ES-I3 (cell line): ENCODE measurements at regions not wholly inside any gene's neighbourhood (a gene's known extent, or its start where the extent isn't known, plus 50 kb on each side); places are given as distances from the start of the nearest gene placed in this dataset.
"Not testable (repeated sequence)": the region's sequence is repeated elsewhere in the genome, so short reads cannot be mapped to it uniquely, and the experiment has no call there.

Experiments
- H3K36me3 ChIP-seq: 2 replicates; pipeline ENCODE4 v1.6.1; 2013; ENCODE audit warnings: mild to moderate bottlenecking, low read length, control low read depth, moderate library complexity; ENCODE audit not compliant: insufficient read depth
- H3K4me1 ChIP-seq: 2 replicates; pipeline ENCODE4 v1.6.1; 2013; ENCODE audit warnings: mild to moderate bottlenecking, control low read depth, low read length; ENCODE audit not compliant: insufficient read depth
- H3K9ac ChIP-seq: 2 replicates; pipeline ENCODE4 v1.6.1; 2013; ENCODE audit warnings: low read depth, mild to moderate bottlenecking, low read length, moderate library complexity
- H3K9me3 ChIP-seq: 2 replicates; pipeline ENCODE4 v1.6.1; 2013; ENCODE audit warnings: mild to moderate bottlenecking, low read length, moderate library complexity; ENCODE audit not compliant: control insufficient read depth, insufficient read depth

DNA sequence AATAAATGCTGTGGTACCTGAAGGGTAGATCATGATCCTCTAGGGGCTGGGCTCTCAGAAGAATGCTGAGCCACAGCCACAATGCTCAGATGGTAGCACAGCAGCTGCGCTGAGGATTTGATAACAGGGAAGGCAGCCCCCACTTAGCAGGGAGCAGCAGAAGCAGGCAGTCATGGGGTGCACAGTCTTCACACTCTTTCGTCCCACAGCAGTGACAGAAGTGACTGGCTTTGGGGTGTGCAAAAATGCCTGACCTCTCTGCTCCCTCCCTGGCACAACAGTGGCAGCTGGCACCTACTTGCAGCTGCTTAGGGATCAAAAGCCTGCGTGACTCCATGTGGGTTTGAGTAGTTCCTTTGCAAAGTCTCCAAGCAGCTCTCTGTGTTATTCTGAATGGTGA, 1349.8 kb upstream of the RAG2 start:
- Histone ChIP-seq H3K4me1 (no peaks in the 10 kb centered on the region), H3K36me3 (no peaks in the 10 kb centered on the region), H3K9ac (no peak overlapping the region), H3K9me3 (no peaks in the 10 kb centered on the region; the same call in none of the 2 replicates)

GRCh38 chr11:37946155-37946766, 1348.2 kb upstream of the RAG2 start:
- Histone ChIP-seq H3K36me3 (no peaks in the 10 kb centered on the region), H3K9ac (no peak overlapping the region), H3K4me1 (no peaks in the 10 kb centered on the region), H3K9me3 (no peaks in the 10 kb centered on the region; the same call in none of the 2 replicates)

DNA sequence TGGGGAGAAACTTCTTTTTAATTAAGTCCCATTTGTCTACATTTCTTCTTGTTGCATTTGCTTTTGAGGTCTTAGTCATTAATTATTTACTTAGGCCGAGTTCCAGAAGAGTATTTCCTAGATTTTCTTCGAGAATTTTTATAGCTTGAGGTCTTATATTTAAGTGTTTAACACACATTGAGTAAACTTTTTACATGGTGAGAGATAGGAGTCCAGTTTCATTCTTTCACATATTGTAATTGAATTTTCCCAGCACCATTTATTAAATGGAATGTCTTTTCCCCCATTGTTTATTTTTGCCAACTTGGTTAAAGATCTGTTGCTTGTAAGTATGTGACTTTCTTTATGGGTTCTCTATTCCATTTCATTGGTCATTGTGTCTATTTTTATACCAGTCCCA, 1344.0 kb upstream of the RAG2 start:
- Histone ChIP-seq H3K36me3 (no peaks in the 10 kb centered on the region), H3K9ac (no peak overlapping the region), H3K9me3 (no peaks in the 10 kb centered on the region; the same call in none of the 2 replicates), H3K4me1 (no peaks in the 10 kb centered on the region)

- Histone ChIP-seq H3K9me3 (peaks cover 4% of the 10 kb centered on the region; the same call in 1 of the 2 replicates), H3K36me3 (no peaks in the 10 kb centered on the region), H3K4me1 (no peaks in the 10 kb centered on the region), H3K9ac (no peak overlapping the region)
Measured at GRCh38 chr11:37929100-37929653, 1331.1 kb upstream of the RAG2 start.

DNA sequence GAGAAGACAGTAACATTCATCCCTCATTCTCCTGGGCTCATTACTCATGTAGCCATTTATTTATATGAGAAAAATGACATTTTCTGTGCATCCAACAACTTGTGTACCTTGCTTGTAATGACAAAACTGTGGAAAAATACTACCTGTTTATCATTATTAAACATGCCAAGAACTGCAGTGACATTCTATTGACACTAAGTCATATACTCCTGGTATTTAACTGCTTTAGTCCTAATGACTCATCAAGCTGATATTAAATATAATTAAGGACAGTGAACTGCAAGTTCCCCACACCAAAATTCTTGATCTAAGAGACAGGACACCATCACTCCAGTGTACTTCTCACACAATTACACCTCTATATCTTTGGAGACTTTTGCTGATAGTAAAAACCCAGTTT, 1328.7 kb upstream of the RAG2 start:
- Histone ChIP-seq H3K4me1 (no peaks in the 10 kb centered on the region), H3K9me3 (no peaks in the 10 kb centered on the region; the same call in 1 of the 2 replicates), H3K36me3 (no peaks in the 10 kb centered on the region), H3K9ac (no peak overlapping the region)

GRCh38 chr11:37916331-37916730, 1318.3 kb upstream of the RAG2 start:
- Histone ChIP-seq H3K4me1 (no peaks in the 10 kb centered on the region; the same call in 1 of the 2 replicates), H3K9ac (no peak overlapping the region), H3K9me3 (no peaks in the 10 kb centered on the region), H3K36me3 (no peaks in the 10 kb centered on the region)

GRCh38 chr11:37914859-37915258, 1316.8 kb upstream of the RAG2 start:
- no peak overlapping the region for H3K9ac ChIP-seq
- H3K4me1 ChIP-seq = no peaks in the 10 kb centered on the region; the same call in 1 of the 2 replicates
- H3K36me3 ChIP-seq = no peaks in the 10 kb centered on the region
- H3K9me3 ChIP-seq = no peaks in the 10 kb centered on the region

DNA sequence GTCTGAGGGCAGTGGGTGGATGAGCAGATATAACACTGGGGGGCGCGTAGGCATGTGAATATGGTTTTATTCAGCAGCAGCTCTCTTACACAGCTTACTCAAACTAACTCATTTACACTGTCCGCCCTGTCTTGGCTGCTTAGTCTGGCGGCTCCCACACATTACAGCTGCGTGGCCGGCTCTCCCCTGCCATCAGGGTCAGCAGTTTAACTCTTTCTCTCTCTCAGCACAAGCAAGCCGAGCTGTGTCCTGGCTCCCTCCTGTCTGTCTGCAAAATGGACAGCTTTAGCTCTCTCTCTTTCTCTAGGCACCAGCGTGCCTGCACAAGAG, 1310.1 kb upstream of the RAG2 start:
- no peaks in the 10 kb centered on the region for H3K36me3 ChIP-seq
- H3K9me3 ChIP-seq = 0 out of 2 replicates have a peak, but pooled peaks cover 3% of the 10 kb centered on the region
- H3K4me1 ChIP-seq = no peaks in the 10 kb centered on the region
- H3K9ac ChIP-seq = no peak overlapping the region

GRCh38 chr11:37907436-37908218, 1309.6 kb upstream of the RAG2 start:
- H3K9me3 ChIP-seq = 0 out of 2 replicates have a peak, but pooled peaks cover 3% of the 10 kb centered on the region
- H3K9ac ChIP-seq = no peak overlapping the region
- no peaks in the 10 kb centered on the region for H3K4me1 ChIP-seq

DNA sequence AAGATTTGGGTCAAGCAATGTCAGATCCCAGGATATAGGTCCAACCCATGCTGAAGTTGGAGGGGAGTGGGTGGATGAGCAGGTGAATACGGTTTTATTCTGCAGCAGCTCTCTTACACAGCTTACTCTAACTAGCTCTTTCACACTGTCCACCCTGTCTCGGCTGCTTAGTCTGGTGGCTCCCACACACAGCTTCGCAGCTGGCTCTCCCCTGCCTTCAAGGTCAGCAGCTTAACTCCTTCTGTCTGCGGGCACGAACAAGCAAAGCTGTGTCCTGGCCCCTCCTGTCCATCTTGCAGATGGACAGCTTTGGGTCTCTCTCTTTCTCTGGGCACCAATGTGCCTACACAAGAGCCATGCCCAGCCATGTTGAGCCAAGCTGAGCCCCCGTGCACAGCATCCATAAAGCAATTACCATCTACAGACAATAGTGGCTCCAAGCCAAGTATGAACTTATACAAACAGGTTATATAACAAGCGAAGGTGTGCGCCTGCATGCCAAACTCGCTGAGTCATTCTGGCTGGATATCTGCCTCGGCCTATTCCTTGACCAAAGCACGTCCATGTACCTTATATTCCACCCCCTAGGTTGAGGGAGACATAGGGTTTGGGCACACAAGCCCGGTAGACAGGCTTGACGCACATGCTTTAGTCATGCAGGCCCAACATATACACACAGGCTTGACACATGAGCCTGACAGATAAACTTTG, 1307.8 kb upstream of the RAG2 start:
- Histone ChIP-seq H3K9me3 (0 out of 2 replicates have a peak, but pooled peaks cover 3% of the 10 kb centered on the region), H3K4me1 (no peaks in the 10 kb centered on the region), H3K36me3 (no peaks in the 10 kb centered on the region), H3K9ac (no peak overlapping the region)

More at GRCh38 chr11:37907436-37908218, 1309.6 kb upstream of the RAG2 start:
- no peaks in the 10 kb centered on the region for H3K36me3 ChIP-seq

DNA sequence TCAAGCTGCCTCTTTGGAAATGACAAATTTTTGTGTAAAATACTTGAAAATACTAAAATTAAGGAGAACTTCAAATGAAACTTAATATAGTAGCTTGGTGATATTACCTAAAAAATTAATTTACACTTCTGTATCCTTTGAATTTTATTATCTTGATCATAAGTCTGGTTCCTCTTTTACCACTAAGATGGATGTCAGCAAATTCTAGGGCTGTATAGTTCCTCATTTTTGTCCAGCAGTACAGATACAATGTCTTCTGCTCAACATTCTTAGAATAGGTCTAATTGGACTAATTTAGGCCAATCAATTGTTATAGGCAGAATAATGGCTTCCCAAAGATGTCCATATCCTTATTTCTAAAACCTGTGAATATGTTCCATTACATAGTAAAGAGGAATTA, 1298.0 kb upstream of the RAG2 start:
- Histone ChIP-seq H3K36me3 (no peaks in the 10 kb centered on the region), H3K9ac (no peak overlapping the region), H3K4me1 (no peaks in the 10 kb centered on the region), H3K9me3 (peaks cover 14% of the 10 kb centered on the region)

DNA sequence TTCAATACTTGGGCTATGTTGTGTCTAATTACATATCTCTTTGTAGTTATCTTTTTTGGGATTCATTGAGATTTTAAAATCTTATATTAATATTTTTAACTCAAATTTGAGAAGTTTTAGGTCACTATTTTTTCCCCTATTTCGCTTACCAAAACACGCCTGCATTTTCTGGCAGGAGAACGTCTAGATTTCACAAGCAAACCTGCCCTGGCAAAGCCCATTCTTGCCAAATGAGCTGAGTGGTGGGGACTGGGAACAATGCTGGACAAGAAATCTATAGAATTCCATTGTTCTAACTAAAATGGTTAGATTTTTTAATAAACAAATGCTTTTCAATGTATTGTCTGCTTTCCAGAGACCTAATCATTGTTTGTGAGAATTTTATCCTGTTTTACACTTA, 1283.7 kb upstream of the RAG2 start:
- H3K9ac ChIP-seq = no peak overlapping the region
- H3K36me3 ChIP-seq = no peaks in the 10 kb centered on the region
- H3K9me3 ChIP-seq = no peaks in the 10 kb centered on the region
- no peaks in the 10 kb centered on the region for H3K4me1 ChIP-seq

- Histone ChIP-seq H3K36me3 (no peaks in the 10 kb centered on the region), H3K9ac (no peak overlapping the region), H3K9me3 (no peaks in the 10 kb centered on the region), H3K4me1 (0 out of 2 replicates have a peak, but pooled peaks cover 9% of the 10 kb centered on the region)
Measured at GRCh38 chr11:37861671-37862070, 1263.6 kb upstream of the RAG2 start.

GRCh38 chr11:37858806-37859537, 1260.9 kb upstream of the RAG2 start:
- H3K4me1 ChIP-seq, H3K36me3 ChIP-seq, H3K9ac ChIP-seq, H3K9me3 ChIP-seq: not testable (repeated sequence)
